ENCODE measurements at regions not wholly inside any gene's neighbourhood (a gene's known extent, or its start where the extent isn't known, plus 50 kb on each side); places are given as distances from the start of the nearest gene placed in this dataset.

- Histone ChIP-seq H3K4ac (ENCODE audit: low read depth, low read length) (no peak overlapping the region), H2AFZ (replicated peaks; ENCODE audit: low read length, poor library complexity) (no peak overlapping the region), H3K18ac (ENCODE audit: low read depth, low read length) (no peak overlapping the region), H4K91ac (ENCODE audit: insufficient read depth, low read depth, low read length) (no peak overlapping the region), H4K20me1 (ENCODE audit: insufficient read depth, low read length) (no peaks in the 10 kb centered on the region), H2BK15ac (ENCODE audit: low read depth, low read length) (no peak overlapping the region), H4K8ac (ENCODE audit: low read depth in 2 of 2, low read length in 2 of 2) (no peak overlapping the region), H2BK5ac (ENCODE audit: low read depth, low read length, poor library complexity, severe bottlenecking) (no peak overlapping the region), H3K9ac (ENCODE audit: low read depth, low read length) (no peak overlapping the region), H2BK20ac (ENCODE audit: low read depth, low read length) (no peak overlapping the region), H3K27ac (ENCODE audit: insufficient read depth, low read length) (no peak overlapping the region), H3K56ac (ENCODE audit: extremely low read depth, insufficient read depth, low read length) (no peak overlapping the region), H3K14ac (replicated peaks; ENCODE audit: low read depth, low read length) (no peak overlapping the region), H2BK120ac (ENCODE audit: low read depth, low read length) (no peak overlapping the region), H3K36me3 (ENCODE audit: control insufficient read depth, insufficient read depth, low read length) (no peaks in the 10 kb centered on the region), H2AK5ac (ENCODE audit: low read depth, low read length) (no peak overlapping the region), H3K4me3 (ENCODE audit: insufficient read depth, low read depth, low read length) (no peak overlapping the region), H3K4me2 (ENCODE audit: low read depth, low read length) (no peak overlapping the region), H2AK9ac (replicated peaks; ENCODE audit: low read depth, low read length, poor library complexity) (peak overlapping the region; percentile 50), H3K27me3 (ENCODE audit: control insufficient read depth, insufficient read depth, low read length) (peaks cover 24% of the 10 kb centered on the region), H4K5ac (ENCODE audit: low read depth, low read length) (no peak overlapping the region), H3K9me3 (ENCODE audit: control insufficient read depth, insufficient read depth, low read length) (no peaks in the 10 kb centered on the region), H3K79me1 (ENCODE audit: low read depth in 1 of 2, low read length in 2 of 2) (no peaks in the 10 kb centered on the region), H3K23ac (ENCODE audit: low read depth, low read length) (no peak overlapping the region), H3K4me1 (ENCODE audit: control insufficient read depth, insufficient read depth, low read length) (no peaks in the 10 kb centered on the region; the same call in 1 of the 2 replicates), H3K9me1 (ENCODE audit: insufficient read depth, low read length) (no peaks in the 10 kb centered on the region)
- DNase-seq (no peak), ATAC-seq (ENCODE audit: low read depth) (no peak)
- ChIA-PET CTCF (no interaction called here), POLR2A (ENCODE audit: unreplicated experiment) (no interaction called here)
- TF ChIP-seq BHLHE40 (IDR thresholded peaks at IDR 0.05; ENCODE audit: low read depth, low read length) (no peak), FOS (IDR thresholded peaks at IDR 0.05; ENCODE audit: low read depth, low read length) (no peak), MAZ (IDR thresholded peaks at IDR 0.05; ENCODE audit: borderline replicate concordance, low read depth, low read length) (no peak), CTCF (conservative IDR thresholded peaks at IDR 0.05; ENCODE audit: low read depth, low read length) (no peak)
- in situ Hi-C loops (cut with MboI; ENCODE audit: low sequenced_read_pairs) (no loop called here), intact Hi-C loops (cut with micrococcal nuclease) (no loop called here), dilution Hi-C loops (cut with HindIII; ENCODE audit: low sequenced_read_pairs, unreplicated experiment) (no loop called here)
- BruUV-seq (replicated peaks): no TSS peak
- WGBS, 2 experiments (ENCODE audit: extremely low coverage in 2 of 2, insufficient read length in 1 of 2): no CpG with 5 or more reads among the region's 5 CpGs
Measured at GRCh38 chr10:70964245-70964644, 75.9 kb upstream of the PCBD1 start.

Data from IMR-90 (cell line).